ENCODE measurements at regions not wholly inside any gene's neighbourhood (a gene's known extent, or its start where the extent isn't known, plus 50 kb on each side); places are given as distances from the start of the nearest gene placed in this dataset.

GRCh38 chr5:2217219-2217618, 334.5 kb upstream of the IRX4 start:
- Histone ChIP-seq H2AFZ (ENCODE audit: low read depth, low read length) (no peak overlapping the region), H3K4me1 (ENCODE audit: low read length) (no peaks in the 10 kb centered on the region), H4K20me1 (ENCODE audit: insufficient read depth, low read length) (no peaks in the 10 kb centered on the region), H3K27me3 (ENCODE audit: low read depth, low read length) (no peaks in the 10 kb centered on the region), H3K9ac (ENCODE audit: low read length) (no peak overlapping the region), H3K4me2 (ENCODE audit: low read length) (no peak overlapping the region), H3K4me3 (ENCODE audit: low read length) (no peak overlapping the region), H3K36me3 (replicated peaks; ENCODE audit: low read depth, low read length) (no peaks in the 10 kb centered on the region), H3K27ac (ENCODE audit: low read length) (no peak overlapping the region), H3K79me2 (ENCODE audit: low read length) (no peaks in the 10 kb centered on the region), H3K9me3 (ENCODE audit: insufficient read depth, low read length) (no peaks in the 10 kb centered on the region)
- TF ChIP-seq EZH2phosphoT487 (IDR thresholded peaks at IDR 0.05; ENCODE audit: low read depth), result no peak
- TF ChIP-seq, protein P1, sequence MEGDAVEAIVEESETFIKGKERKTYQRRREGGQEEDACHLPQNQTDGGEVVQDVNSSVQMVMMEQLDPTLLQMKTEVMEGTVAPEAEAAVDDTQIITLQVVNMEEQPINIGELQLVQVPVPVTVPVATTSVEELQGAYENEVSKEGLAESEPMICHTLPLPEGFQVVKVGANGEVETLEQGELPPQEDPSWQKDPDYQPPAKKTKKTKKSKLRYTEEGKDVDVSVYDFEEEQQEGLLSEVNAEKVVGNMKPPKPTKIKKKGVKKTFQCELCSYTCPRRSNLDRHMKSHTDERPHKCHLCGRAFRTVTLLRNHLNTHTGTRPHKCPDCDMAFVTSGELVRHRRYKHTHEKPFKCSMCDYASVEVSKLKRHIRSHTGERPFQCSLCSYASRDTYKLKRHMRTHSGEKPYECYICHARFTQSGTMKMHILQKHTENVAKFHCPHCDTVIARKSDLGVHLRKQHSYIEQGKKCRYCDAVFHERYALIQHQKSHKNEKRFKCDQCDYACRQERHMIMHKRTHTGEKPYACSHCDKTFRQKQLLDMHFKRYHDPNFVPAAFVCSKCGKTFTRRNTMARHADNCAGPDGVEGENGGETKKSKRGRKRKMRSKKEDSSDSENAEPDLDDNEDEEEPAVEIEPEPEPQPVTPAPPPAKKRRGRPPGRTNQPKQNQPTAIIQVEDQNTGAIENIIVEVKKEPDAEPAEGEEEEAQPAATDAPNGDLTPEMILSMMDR (IDR thresholded peaks at IDR 0.05; ENCODE audit: low read depth, low read length), result no peak

DNA sequence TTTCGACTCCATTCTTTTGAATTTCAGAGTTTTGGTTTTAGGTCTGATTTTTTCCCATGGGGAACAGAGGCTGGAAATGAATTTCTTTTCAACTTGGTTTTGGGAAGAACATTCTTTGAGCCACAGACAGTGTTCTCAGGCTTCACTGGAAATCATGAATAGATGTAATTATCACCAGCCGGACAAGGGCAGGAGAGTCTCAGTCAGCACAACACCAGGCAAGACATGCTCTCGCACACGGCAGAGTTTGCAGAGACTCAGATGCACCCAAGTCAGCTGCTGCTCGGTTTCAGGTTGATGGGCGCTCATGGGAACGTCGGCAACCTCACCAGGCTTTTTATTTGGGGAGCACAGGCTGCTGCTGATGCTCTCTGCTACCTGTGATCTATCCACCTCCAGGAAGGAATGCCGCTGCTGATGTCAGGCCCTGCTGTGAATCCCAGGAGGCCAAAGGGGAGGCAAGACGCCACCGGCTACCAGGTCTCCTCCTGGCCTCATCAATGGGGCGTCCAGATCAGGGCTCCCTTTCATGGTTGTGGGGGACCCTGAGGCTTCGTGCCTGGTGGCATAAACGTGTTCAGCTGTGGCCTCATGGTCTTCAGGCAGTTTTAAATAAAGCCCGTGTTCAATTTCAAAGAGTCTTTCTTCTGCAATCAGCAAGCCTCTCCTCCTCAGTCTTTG, 332.3 kb upstream of the IRX4 start:
- no peaks in the 10 kb centered on the region for H3K36me3 ChIP-seq (replicated peaks; ENCODE audit: low read depth, low read length)
- H3K9me3 ChIP-seq (ENCODE audit: insufficient read depth, low read length), result no peaks in the 10 kb centered on the region
- H3K79me2 ChIP-seq (ENCODE audit: low read length), result no peaks in the 10 kb centered on the region
- no peak overlapping the region for H3K27ac ChIP-seq (ENCODE audit: low read length)
- no peaks in the 10 kb centered on the region for H4K20me1 ChIP-seq (ENCODE audit: insufficient read depth, low read length)
- no peak overlapping the region for H3K4me3 ChIP-seq (ENCODE audit: low read length)
- H3K4me1 ChIP-seq (ENCODE audit: low read length), result no peaks in the 10 kb centered on the region
- H3K9ac ChIP-seq (ENCODE audit: low read length), result no peak overlapping the region
- H3K27me3 ChIP-seq (ENCODE audit: low read depth, low read length), result no peaks in the 10 kb centered on the region
- no peak overlapping the region for H2AFZ ChIP-seq (ENCODE audit: low read depth, low read length)
- no peak overlapping the region for H3K4me2 ChIP-seq (ENCODE audit: low read length)
- TF ChIP-seq, protein P1 (IDR thresholded peaks at IDR 0.05; ENCODE audit: low read depth, low read length), result no peak
- TF ChIP-seq EZH2phosphoT487 (IDR thresholded peaks at IDR 0.05; ENCODE audit: low read depth), result no peak

- Histone ChIP-seq H3K4me3 (ENCODE audit: low read length) (no peak overlapping the region), H3K4me2 (ENCODE audit: low read length) (no peak overlapping the region), H3K36me3 (replicated peaks; ENCODE audit: low read depth, low read length) (no peaks in the 10 kb centered on the region), H3K27me3 (ENCODE audit: low read depth, low read length) (no peaks in the 10 kb centered on the region), H4K20me1 (ENCODE audit: insufficient read depth, low read length) (no peaks in the 10 kb centered on the region), H3K4me1 (ENCODE audit: low read length) (no peaks in the 10 kb centered on the region), H3K9me3 (ENCODE audit: insufficient read depth, low read length) (no peaks in the 10 kb centered on the region), H3K79me2 (ENCODE audit: low read length) (no peaks in the 10 kb centered on the region), H3K27ac (ENCODE audit: low read length) (no peak overlapping the region), H3K9ac (ENCODE audit: low read length) (no peak overlapping the region), H2AFZ (ENCODE audit: low read depth, low read length) (no peak overlapping the region)
- TF ChIP-seq EZH2phosphoT487 (IDR thresholded peaks at IDR 0.05; ENCODE audit: low read depth), result no peak
- TF ChIP-seq, protein P1 (IDR thresholded peaks at IDR 0.05; ENCODE audit: low read depth, low read length), result no peak
Observed at GRCh38 chr5:2213121-2213730, 330.5 kb upstream of the IRX4 start.

- Histone ChIP-seq H3K9me3 (ENCODE audit: insufficient read depth, low read length) (no peaks in the 10 kb centered on the region), H3K27ac (ENCODE audit: low read length) (no peak overlapping the region), H3K4me1 (ENCODE audit: low read length) (no peaks in the 10 kb centered on the region), H3K4me2 (ENCODE audit: low read length) (no peak overlapping the region), H2AFZ (ENCODE audit: low read depth, low read length) (no peak overlapping the region), H3K36me3 (replicated peaks; ENCODE audit: low read depth, low read length) (no peaks in the 10 kb centered on the region), H4K20me1 (ENCODE audit: insufficient read depth, low read length) (no peaks in the 10 kb centered on the region), H3K27me3 (ENCODE audit: low read depth, low read length) (no peaks in the 10 kb centered on the region), H3K9ac (ENCODE audit: low read length) (no peak overlapping the region), H3K4me3 (ENCODE audit: low read length) (no peak overlapping the region), H3K79me2 (ENCODE audit: low read length) (no peaks in the 10 kb centered on the region)
- TF ChIP-seq EZH2phosphoT487 (IDR thresholded peaks at IDR 0.05; ENCODE audit: low read depth), result no peak
- TF ChIP-seq, protein P1 (IDR thresholded peaks at IDR 0.05; ENCODE audit: low read depth, low read length), result no peak
Observed at GRCh38 chr5:2212481-2212880, 329.8 kb upstream of the IRX4 start.

Data from OCI-LY3 (cell line).